PC-3 (cell line): ENCODE measurements at regions not wholly inside any gene's neighbourhood (a gene's known extent, or its start where the extent isn't known, plus 50 kb on each side); places are given as distances from the start of the nearest gene placed in this dataset.

ENCODE experiments used
- EZH2 ChIP-seq: fragments of 300-600 bp; sonication (generic); IDR thresholded peaks from one replicate; pipeline ENCODE4 v1.6.1; 2017; ENCODE audit warnings: antibody characterized with exemption, mild to moderate bottlenecking, low read length; ENCODE audit not compliant: unreplicated experiment
- TF ChIP-seq, protein P1 (sequence below): fragments of 300-600 bp; sonication (generic); conservative IDR thresholded peaks from 2 replicates; pipeline ENCODE4 v1.5.1; 2017; ENCODE audit warnings: antibody characterized with exemption, low read depth, mild to moderate bottlenecking, low read length

DNA sequence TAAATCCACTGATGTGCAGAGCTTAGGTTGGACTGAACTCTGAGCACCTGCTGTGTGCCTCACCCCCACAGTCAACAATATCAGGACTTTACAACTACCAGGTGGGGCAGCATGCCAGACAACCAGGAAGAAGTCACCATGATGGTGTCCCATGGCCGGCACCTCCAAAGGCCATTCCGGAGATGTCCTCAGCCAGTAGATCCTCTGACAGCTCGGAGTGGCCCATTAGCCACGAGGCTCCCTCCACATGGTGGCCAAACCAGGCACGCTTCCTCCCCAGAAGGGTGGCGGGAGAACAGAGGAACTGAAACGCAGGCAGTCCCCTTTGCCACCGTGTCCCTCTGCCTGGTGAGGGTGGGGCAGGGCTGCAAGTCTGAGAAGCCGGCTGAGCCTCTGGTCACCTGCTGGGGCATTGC lies 390.0 kb downstream of the TNS3 start:
- TF ChIP-seq, protein P1, sequence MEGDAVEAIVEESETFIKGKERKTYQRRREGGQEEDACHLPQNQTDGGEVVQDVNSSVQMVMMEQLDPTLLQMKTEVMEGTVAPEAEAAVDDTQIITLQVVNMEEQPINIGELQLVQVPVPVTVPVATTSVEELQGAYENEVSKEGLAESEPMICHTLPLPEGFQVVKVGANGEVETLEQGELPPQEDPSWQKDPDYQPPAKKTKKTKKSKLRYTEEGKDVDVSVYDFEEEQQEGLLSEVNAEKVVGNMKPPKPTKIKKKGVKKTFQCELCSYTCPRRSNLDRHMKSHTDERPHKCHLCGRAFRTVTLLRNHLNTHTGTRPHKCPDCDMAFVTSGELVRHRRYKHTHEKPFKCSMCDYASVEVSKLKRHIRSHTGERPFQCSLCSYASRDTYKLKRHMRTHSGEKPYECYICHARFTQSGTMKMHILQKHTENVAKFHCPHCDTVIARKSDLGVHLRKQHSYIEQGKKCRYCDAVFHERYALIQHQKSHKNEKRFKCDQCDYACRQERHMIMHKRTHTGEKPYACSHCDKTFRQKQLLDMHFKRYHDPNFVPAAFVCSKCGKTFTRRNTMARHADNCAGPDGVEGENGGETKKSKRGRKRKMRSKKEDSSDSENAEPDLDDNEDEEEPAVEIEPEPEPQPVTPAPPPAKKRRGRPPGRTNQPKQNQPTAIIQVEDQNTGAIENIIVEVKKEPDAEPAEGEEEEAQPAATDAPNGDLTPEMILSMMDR: no peak
- TF ChIP-seq EZH2: no peak
